GM20000 (cell line): ENCODE measurements at regions not wholly inside any gene's neighbourhood (a gene's known extent, or its start where the extent isn't known, plus 50 kb on each side); places are given as distances from the start of the nearest gene placed in this dataset.
"Not testable (repeated sequence)": the region's sequence is repeated elsewhere in the genome, so short reads cannot be mapped to it uniquely, and the experiment has no call there.

Experiments
- DNase-seq: peaks from one replicate; pipeline ENCODE4 v3.0.0; 2012; ENCODE audit warnings: low spot score
- TF ChIP-seq, protein P1 (sequence below): IDR thresholded peaks from 2 replicates; pipeline ENCODE4 v1.5.1; 2012; ENCODE audit warnings: mild to moderate bottlenecking, control low read depth; ENCODE audit errors: extremely low read depth, missing control alignments

- TF ChIP-seq, protein P1, sequence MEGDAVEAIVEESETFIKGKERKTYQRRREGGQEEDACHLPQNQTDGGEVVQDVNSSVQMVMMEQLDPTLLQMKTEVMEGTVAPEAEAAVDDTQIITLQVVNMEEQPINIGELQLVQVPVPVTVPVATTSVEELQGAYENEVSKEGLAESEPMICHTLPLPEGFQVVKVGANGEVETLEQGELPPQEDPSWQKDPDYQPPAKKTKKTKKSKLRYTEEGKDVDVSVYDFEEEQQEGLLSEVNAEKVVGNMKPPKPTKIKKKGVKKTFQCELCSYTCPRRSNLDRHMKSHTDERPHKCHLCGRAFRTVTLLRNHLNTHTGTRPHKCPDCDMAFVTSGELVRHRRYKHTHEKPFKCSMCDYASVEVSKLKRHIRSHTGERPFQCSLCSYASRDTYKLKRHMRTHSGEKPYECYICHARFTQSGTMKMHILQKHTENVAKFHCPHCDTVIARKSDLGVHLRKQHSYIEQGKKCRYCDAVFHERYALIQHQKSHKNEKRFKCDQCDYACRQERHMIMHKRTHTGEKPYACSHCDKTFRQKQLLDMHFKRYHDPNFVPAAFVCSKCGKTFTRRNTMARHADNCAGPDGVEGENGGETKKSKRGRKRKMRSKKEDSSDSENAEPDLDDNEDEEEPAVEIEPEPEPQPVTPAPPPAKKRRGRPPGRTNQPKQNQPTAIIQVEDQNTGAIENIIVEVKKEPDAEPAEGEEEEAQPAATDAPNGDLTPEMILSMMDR, result no peak
- no peak for DNase-seq
Measured at GRCh38 chr14:89509891-89510290, 92.9 kb upstream of the FOXN3 start.

- DNase-seq, result no peak
- TF ChIP-seq, protein P1, result no peak
Measured at GRCh38 chr14:89508863-89509262, 91.8 kb upstream of the FOXN3 start.

DNA sequence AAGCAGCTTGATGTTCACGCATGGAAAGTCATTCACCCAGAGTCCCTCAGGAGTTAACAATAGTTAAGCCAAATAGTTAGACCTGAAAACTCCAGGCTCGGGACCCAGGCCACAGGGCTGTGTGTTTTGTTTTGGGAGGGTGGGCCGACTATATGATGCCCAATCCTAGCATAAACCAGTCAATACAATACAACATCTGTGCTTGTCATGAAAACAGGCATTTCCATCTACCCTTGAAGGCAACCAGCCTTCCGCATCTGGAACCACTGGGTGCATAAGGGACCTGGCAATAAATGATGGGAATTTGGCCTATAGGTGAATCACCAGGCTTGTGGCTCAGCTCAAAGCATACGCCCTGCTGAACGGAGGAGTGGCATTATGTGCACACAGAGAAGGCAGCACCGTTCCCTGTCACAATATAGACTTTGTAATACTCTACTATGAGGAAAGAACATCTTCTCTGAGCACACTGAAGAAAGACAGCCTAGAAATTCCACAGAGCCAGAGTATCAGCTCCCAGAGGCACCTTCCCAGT, 91.0 kb upstream of the FOXN3 start:
- no peak for DNase-seq
- TF ChIP-seq, protein P1, result no peak

- DNase-seq, result peak; percentile 42
- TF ChIP-seq, protein P1, result no peak
Measured at GRCh38 chr14:89507521-89507920, 90.5 kb upstream of the FOXN3 start.

DNA sequence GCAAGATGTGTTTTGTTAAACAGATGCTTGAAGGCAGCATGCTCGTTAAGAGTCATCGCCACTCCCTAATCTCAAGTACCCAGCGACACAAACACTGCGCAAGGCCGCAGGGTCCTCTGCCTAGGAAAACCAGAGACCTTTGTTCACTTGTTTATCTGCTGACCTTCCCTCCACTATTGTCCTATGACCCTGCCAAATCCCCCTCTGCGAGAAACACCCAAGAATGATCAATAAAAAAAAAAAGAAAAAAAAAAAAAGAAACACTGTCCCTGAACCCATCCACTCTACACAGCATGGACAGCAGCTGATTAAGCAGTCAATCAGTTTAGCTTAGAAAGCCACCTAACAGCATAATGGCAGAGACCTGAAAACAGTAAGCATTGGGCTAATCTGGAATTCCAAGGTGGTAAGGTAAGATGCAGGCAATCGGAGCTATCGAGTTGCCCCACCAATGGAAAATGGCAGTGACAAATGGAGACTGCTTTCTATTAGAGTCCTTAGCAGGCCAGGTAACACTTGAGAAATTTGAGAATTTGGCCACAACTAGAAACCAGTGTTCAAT, 89.9 kb upstream of the FOXN3 start:
- DNase-seq, result not testable (repeated sequence)

DNA sequence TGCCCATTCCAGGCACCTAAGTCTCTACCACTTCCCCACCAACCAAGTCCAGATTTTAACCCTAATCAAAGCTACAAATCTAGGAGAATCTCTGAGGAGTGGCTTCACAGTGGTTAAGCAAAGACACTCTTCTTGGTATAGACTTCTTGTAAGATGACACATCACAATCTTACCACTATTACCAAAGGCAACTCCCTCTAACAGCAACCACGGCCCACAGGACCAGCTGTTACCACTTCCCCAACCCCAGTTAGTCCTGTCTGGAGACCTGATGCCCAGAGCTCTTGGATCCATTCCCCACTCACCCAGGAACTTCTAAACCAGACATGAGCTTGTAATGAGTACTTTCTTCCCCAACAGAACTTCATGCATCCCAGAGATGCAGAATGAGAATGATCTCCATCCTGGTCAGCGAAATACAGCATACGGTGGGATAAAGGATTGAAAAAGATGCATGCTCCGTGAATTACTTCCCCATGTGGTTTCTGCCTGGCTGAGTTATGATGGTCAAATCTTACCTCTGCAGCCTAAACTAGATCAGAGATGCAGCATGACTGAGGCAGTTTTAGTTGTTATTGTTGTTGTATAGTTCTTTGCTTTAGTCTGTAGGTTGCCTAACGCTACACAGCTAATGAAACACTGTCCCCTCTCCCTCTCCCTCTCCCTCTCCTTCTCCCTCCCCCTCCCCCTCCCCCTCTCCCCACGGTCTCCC, 87.7 kb upstream of the FOXN3 start:
- peak; percentile 33 for DNase-seq
- TF ChIP-seq, protein P1, result no peak

DNA sequence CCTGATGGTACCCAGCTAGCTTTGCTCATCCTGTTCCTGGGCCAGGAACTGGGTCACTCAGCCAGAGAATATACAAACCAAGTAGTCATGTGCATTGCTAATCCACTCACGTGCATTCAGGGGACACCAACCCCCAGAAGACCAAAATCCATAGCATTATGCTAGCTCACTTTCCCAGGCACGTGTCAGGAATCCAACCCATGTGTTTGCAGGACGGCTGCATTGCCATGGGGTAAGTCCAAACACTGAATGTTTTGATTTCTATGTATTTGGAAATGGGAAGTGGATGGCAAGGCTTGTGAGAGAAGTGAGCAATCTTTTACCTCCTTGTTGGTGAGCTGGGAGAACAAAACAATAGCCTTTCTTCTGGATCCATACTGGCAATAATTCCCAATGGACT, 87.1 kb upstream of the FOXN3 start:
- no peak for DNase-seq
- TF ChIP-seq, protein P1, result no peak

- DNase-seq, result peak; percentile 61
- TF ChIP-seq, protein P1, result no peak
Measured at GRCh38 chr14:89503431-89503996, 86.5 kb upstream of the FOXN3 start.
